OCI-LY1 (cell line): ENCODE measurements at regions not wholly inside any gene's neighbourhood (a gene's known extent, or its start where the extent isn't known, plus 50 kb on each side); places are given as distances from the start of the nearest gene placed in this dataset.

Source experiments
- H2AFZ ChIP-seq: fragments of 200-600 bp; sonication (generic), shearing (Covaris generic); 2 replicates; pipeline ENCODE4 v1.6.0; 2014; ENCODE audit warnings: antibody characterized with exemption, mild to moderate bottlenecking, low read length
- H3F3A ChIP-seq: fragments of 200-600 bp; sonication (generic), shearing (Covaris generic); 2 replicates; pipeline ENCODE4 v1.6.0; 2014; ENCODE audit warnings: mild to moderate bottlenecking, antibody characterized with exemption, low read length, moderate library complexity; ENCODE audit not compliant: insufficient read depth
- H3K27ac ChIP-seq: fragments of 200-600 bp; sonication (generic); 2 replicates; pipeline ENCODE4 v1.5.1; 2014; ENCODE audit warnings: low read length, mixed run types, mild to moderate bottlenecking, low read depth; ENCODE audit not compliant: poor library complexity, severe bottlenecking
- H3K27me3 ChIP-seq: fragments of 200-600 bp; sonication (generic); 2 replicates; pipeline ENCODE4 v1.6.0; 2014; ENCODE audit warnings: antibody characterized with exemption, mild to moderate bottlenecking, low read length, moderate library complexity; ENCODE audit not compliant: insufficient read depth
- H3K36me3 ChIP-seq: fragments of 200-600 bp; sonication (generic); 2 replicates; pipeline ENCODE4 v1.6.1; 2014; ENCODE audit warnings: mild to moderate bottlenecking, antibody characterized with exemption, low read length, moderate library complexity, mixed read lengths; ENCODE audit not compliant: insufficient read depth
- H3K4me1 ChIP-seq: fragments of 200-600 bp; sonication (generic); 2 replicates; pipeline ENCODE4 v1.5.1; 2014; ENCODE audit warnings: mild to moderate bottlenecking, low read length, moderate library complexity; ENCODE audit not compliant: insufficient read depth, severe bottlenecking
- H3K4me2 ChIP-seq: fragments of 200-600 bp; sonication (generic), shearing (Covaris generic); 2 replicates; pipeline ENCODE4 v1.6.1; 2014; ENCODE audit warnings: low read length
- H3K4me3 ChIP-seq: fragments of 200-600 bp; sonication (generic); 2 replicates; pipeline ENCODE4 v1.5.1; 2014; ENCODE audit warnings: low read length, low read depth, mild to moderate bottlenecking, mixed read lengths; ENCODE audit not compliant: poor library complexity, severe bottlenecking
- H3K79me2 ChIP-seq: fragments of 200-600 bp; shearing (Covaris generic); 2 replicates; pipeline ENCODE4 v1.6.1; 2016; ENCODE audit warnings: mixed run types, low read length, mixed read lengths; ENCODE audit not compliant: insufficient read depth
- H3K9ac ChIP-seq: fragments of 200-600 bp; sonication (generic), shearing (Covaris generic); 2 replicates; pipeline ENCODE4 v1.6.1; 2014; ENCODE audit warnings: mild to moderate bottlenecking, low read length, mixed read lengths
- H3K9me2 ChIP-seq: fragments of 200-600 bp; sonication (generic), shearing (Covaris generic); 2 replicates; pipeline ENCODE4 v1.6.1; 2014; ENCODE audit warnings: low read depth, mild to moderate bottlenecking, low read length, mixed read lengths
- H3K9me3 ChIP-seq: fragments of 200-600 bp; shearing (Covaris generic); 2 replicates; pipeline ENCODE4 v1.6.1; 2014; ENCODE audit warnings: low read length, mixed read lengths
- H4K20me1 ChIP-seq: fragments of 200-600 bp; sonication (generic), shearing (Covaris generic); 2 replicates; pipeline ENCODE4 v1.6.0; 2016; ENCODE audit warnings: mild to moderate bottlenecking, low read length; ENCODE audit not compliant: insufficient read depth
- CTCF ChIP-seq: fragments of 200-600 bp; sonication (generic), shearing (Covaris generic); IDR thresholded peaks from 2 replicates; pipeline ENCODE4 v1.5.1; 2017; ENCODE audit warnings: mild to moderate bottlenecking, antibody characterized with exemption, low read length, moderate library complexity, mixed read lengths
- EZH2 ChIP-seq: fragments of 200-600 bp; sonication (generic), shearing (Covaris generic); IDR thresholded peaks from 2 replicates; pipeline ENCODE4 v1.8.0; 2017; ENCODE audit warnings: borderline replicate concordance, mixed run types, mild to moderate bottlenecking, antibody characterized with exemption, low read length, moderate library complexity, mixed read lengths

DNA sequence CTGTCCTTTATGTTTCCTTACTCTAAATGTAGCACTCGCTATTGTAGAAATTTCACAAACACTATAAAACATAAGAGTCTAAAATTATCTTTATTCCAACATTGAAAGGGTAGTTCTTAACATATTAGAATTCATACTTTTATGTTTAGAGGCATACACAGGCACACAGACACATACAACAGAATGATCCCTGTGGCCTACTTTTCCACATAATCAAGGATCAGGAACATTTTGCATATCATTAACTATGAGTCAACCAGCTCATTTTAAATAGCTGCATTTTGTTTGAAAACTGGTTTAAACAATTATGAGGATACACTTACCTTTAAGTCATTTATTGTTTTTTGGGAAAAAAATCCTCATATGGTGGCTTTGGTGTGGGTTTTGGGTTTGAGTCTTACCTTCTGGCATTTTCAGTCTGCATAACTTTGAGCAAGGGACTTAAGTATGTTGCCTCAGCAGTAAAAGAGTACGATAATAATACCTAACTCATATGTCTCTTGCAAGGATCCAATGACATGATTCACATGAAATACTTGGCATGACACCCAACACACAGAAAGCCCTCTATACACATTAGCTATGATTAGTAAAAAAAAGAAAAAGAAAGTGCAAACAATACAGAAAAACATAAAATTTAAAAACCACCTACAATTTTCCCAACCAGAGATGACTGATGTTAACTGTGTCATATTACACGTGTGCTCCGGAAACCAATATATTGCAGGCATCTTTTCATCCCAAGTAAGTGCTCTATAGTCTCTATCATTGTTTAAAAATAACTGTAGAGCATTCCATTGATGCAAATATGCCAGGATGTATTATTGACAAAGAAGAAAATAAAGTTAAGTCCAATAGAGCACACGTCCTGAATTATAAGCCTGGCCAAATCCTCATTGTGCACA, 213.1 kb upstream of the ADAMTS9 start:
- H3K4me3 ChIP-seq: no peak overlapping the region
- H3K9me3 ChIP-seq: no peaks in the 10 kb centered on the region
- H3K4me2 ChIP-seq: no peak overlapping the region
- no peaks in the 10 kb centered on the region for H4K20me1 ChIP-seq
- TF ChIP-seq EZH2: no peak
- no peak for TF ChIP-seq CTCF
- no peaks in the 10 kb centered on the region for H3K9me2 ChIP-seq
- H3K79me2 ChIP-seq: no peaks in the 10 kb centered on the region
- no peak overlapping the region for H2AFZ ChIP-seq
- H3K36me3 ChIP-seq: no peaks in the 10 kb centered on the region
- H3F3A ChIP-seq: no peaks in the 10 kb centered on the region
- no peaks in the 10 kb centered on the region for H3K27me3 ChIP-seq
- no peak overlapping the region for H3K27ac ChIP-seq
- H3K9ac ChIP-seq: no peak overlapping the region
- no peaks in the 10 kb centered on the region for H3K4me1 ChIP-seq

DNA sequence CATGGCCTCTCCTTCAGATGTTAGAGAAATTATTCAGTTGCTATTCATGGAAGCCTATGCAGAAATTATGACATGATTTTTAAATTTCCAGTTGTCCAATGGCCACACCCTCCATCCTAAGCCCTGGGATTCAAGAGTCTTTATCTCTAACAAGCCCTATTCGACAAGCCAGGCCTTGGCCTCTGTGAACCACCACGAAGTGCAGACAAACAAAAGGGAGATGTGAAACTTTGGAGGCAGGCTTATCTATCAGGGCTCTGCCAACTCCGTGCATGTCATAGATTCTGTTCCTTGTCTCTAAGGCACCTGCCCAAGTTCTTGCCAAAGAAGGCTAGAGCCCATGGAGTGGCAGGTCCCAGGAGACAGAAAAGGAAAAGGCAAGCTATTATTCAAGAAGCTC, 212.4 kb upstream of the ADAMTS9 start:
- H2AFZ ChIP-seq: no peak overlapping the region
- H3K27ac ChIP-seq: no peak overlapping the region
- H3K79me2 ChIP-seq: no peaks in the 10 kb centered on the region
- TF ChIP-seq EZH2: no peak
- no peak for TF ChIP-seq CTCF
- no peaks in the 10 kb centered on the region for H4K20me1 ChIP-seq
- H3K9me3 ChIP-seq: no peaks in the 10 kb centered on the region
- H3K4me3 ChIP-seq: no peak overlapping the region
- no peaks in the 10 kb centered on the region for H3F3A ChIP-seq
- H3K4me1 ChIP-seq: no peaks in the 10 kb centered on the region
- H3K36me3 ChIP-seq: no peaks in the 10 kb centered on the region
- no peaks in the 10 kb centered on the region for H3K9me2 ChIP-seq
- H3K9ac ChIP-seq: no peak overlapping the region
- H3K27me3 ChIP-seq: no peaks in the 10 kb centered on the region
- no peak overlapping the region for H3K4me2 ChIP-seq

DNA sequence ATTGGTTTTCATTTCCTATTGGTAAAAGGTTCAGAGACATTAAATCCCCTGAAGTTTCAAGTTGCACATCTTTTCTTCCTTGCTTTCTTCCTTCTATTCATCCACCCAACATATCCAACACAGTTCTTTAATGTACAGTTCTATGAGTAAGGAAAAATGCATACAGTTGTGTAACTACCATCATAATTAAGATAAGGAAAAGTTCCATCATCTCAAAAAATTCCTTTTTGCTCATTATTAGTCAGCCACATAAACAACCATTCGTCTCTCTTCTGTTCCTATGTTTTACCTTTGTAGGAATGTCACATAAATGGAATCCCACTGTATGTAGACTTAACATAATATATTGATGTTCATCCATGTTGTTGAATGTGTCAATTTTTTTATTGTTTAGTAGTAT, 211.1 kb upstream of the ADAMTS9 start:
- no peak overlapping the region for H3K4me3 ChIP-seq
- TF ChIP-seq CTCF (no peak), EZH2 (no peak)
- H3K27ac ChIP-seq: no peak overlapping the region
- no peaks in the 10 kb centered on the region for H3K27me3 ChIP-seq
- no peaks in the 10 kb centered on the region for H3K9me2 ChIP-seq
- H3K4me2 ChIP-seq: no peak overlapping the region
- no peaks in the 10 kb centered on the region for H3K4me1 ChIP-seq
- H3K9ac ChIP-seq: no peak overlapping the region
- no peaks in the 10 kb centered on the region for H3K9me3 ChIP-seq
- no peaks in the 10 kb centered on the region for H3K79me2 ChIP-seq
- no peaks in the 10 kb centered on the region for H3K36me3 ChIP-seq
- no peak overlapping the region for H2AFZ ChIP-seq
- H4K20me1 ChIP-seq: no peaks in the 10 kb centered on the region
- H3F3A ChIP-seq: no peaks in the 10 kb centered on the region
